ENCODE measurements at regions not wholly inside any gene's neighbourhood (a gene's known extent, or its start where the extent isn't known, plus 50 kb on each side); places are given as distances from the start of the nearest gene placed in this dataset.
"Not testable (repeated sequence)": the region's sequence is repeated elsewhere in the genome, so short reads cannot be mapped to it uniquely, and the experiment has no call there.

DNA sequence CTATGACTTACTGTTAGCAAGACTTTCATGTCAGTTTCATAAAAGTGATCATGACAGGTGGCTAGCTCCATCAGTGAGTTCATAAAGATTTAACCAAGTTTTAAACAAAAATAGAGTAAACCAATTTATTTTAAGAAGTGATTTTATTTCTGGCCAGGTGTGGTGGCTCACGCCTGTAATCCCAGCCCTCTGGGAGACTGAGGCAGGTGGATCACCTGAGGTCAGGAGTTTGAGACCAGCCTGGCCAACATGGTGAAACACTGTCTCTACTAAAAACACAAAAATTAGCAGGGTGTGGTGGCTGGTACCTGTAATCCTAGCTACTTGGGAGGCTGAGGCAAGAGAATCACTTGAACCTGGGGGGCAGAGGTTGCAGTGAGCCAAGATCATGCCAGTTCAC is 111.4 kb upstream of the MAP2 start:
- DNase-seq: not testable (repeated sequence)

DNA sequence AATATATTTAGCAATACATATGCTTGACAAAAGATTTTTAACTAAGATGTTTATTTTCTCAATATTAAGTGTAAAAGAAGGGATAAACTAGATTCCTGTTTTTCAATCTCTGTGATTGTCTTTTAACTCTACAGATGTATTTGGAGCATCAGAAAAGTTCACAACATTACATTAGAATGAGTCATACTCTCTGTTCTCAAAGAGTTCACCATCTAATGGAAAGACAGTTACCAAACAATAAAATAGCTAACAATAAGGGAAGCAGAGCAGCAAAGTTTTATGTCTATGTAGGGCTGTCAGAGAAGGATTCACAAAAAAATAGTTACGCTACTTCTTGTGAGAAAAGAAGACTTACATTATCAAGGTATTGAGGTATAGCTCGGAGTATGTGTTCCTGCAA is 109.2 kb upstream of the MAP2 start:
- no peak for DNase-seq

DNA sequence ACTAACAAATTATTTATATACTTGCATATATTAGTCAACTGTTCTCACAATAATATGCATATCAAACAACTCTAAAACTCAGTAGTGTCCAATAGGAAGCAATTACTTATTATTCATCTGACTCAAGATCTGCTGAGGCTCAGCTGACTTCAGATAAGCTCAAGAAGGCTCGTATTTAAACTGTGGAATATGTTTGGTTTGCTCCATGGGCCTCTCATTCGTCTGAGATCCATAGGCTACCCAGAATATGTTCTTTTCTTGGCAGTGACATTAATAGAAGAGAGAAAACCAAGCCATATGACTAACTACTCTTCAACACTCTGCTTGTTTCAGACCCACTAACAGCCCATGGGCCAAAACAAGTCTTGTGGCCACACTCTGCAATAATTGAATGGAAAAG is 107.7 kb upstream of the MAP2 start:
- no peak for DNase-seq

DNA sequence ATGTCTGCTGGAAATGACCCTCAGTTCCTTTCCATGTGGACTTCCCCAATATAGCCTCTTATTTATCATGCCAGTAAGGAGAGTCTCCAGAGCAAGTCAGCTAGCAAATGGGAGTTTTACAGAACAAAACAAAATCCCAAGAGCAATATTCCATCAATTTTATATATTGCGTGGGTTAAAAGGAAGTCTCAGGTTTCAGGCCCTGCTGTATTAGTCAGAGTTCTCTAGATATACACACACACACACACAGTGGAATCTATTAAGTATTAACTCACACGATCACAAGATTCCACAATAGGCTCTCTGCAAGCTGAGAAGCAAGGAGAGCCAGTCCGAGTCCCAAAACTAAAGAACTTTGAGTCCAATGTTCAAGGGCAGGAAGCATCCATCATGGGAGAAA is 102.8 kb upstream of the MAP2 start:
- DNase-seq: no peak

DNA sequence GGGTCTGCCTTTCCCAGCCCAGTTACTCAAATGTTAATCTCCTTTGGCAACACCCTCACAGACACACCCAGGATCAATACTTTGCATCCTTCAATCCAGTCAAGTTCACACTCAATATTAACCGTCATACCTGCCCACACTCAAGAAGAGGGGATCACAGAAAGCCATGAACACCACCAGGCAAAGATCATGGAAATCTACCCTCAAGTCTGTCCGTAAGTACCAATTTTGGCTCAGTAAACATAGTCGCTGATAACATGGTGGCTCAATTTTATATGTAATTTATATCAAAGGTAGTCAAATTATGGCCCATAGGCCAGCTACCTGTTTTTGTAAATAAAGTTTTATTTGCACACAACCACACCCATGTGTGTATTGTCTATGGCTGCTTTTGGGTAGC is 102.3 kb upstream of the MAP2 start:
- DNase-seq: no peak

DNA sequence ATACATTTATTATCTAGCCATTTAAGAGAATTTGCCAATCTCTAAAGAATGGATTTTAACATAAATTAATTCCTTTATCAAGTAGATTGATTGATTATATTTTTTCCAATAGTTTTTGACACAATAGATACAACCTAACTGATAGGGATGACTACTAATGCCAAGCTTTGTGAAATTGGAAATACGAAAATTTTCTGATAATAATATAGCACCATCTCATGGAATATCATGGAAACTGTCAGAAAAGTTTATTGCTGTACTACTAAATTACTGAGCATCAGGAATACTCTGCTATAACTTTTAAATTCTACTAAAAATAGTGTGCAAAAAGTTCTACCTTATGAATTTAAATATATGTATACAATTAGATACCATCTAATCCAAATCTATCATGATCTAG is 101.8 kb upstream of the MAP2 start:
- DNase-seq: no peak

DNA sequence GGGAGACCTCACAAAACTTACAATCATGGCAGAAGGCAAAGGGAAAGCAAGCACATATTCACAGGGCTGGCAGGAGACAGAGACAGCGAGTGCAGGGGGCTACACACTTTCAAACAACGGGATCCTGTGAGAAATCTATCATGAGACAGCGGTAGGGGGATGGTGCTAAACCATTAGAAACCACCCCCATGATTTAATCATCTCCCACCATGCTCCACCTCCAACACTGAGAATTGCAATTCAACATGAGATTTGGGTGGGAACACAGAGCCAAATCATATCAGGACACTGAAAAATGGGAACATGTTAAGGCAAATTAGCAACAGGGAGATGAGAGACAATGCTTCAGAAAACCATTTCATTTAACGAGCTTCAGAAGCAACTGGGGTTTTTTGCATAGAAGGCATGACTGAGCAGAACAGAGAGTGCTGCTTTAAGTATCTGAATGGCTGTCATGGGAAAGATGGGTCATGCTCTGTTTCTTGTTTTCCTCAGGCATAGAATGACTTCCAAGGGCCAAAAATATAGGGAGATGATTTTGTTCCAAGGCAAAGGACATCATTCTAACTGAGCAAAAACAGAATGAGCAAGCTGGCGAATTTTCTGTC is 100.8 kb upstream of the MAP2 start:
- no peak for DNase-seq

DNA sequence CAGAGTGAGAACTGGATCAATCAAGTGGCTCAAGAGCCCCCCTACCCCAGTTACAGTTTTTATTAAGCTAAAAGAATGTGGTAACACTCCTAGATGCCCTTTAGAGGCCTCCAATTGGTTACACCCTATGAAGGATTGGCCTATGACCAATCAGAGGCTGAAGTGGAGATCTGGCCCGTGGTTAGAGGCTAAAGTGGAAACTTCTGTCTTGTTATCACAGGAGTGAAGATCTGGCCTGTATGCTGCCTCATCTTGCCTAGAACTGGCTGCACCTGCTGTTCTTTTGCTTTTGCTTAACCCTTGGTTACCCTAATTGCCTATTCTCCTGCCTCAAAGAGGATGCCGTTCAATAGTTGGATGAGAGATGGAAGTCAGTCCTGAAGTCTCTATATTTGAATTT is 100.1 kb upstream of the MAP2 start:
- DNase-seq: no peak

DNA sequence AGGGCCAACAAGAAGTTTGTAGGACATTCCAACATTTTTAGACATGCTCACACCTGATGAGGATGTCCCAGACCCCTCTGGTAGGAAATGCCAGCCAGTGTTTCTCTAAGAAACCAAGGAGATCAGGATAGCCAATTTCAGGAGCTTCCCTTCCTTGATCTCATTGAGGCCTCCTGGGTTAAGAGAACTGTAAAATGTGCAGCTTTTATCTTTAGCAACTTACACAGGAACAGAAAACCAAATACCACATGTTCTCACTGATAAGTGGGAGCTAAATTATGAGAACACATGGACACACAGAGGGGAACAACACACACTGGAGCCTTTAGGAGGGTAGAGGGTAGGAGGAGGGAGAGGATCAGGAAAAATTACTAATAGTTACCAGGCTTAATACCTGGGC is 99.6 kb upstream of the MAP2 start:
- DNase-seq: no peak

DNA sequence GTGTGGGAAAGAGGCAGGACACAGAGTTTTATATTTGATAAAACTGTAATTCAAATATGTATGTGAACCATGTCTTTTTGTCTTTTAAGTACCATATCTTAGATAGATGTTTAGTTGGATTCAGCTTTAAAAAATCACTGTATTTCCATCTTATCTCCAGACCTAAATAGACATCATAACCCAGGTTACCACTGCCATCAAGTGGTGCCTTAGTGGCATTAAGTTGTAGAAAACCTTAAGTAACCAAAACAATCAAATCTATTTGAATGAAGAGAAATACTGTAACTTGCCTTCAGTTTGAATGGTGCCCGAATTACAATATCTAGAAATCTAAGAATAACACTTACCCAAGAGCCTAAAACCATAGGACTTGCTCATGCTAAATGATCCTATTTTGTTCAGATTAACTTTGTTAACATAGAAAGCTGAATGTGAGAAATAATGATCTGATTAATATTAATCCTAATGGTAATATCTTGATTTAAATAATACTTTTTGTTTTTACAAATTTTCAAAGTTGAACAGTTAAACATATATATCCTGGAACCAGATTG is 92.5 kb upstream of the MAP2 start:
- DNase-seq: peak; percentile 45

DNA sequence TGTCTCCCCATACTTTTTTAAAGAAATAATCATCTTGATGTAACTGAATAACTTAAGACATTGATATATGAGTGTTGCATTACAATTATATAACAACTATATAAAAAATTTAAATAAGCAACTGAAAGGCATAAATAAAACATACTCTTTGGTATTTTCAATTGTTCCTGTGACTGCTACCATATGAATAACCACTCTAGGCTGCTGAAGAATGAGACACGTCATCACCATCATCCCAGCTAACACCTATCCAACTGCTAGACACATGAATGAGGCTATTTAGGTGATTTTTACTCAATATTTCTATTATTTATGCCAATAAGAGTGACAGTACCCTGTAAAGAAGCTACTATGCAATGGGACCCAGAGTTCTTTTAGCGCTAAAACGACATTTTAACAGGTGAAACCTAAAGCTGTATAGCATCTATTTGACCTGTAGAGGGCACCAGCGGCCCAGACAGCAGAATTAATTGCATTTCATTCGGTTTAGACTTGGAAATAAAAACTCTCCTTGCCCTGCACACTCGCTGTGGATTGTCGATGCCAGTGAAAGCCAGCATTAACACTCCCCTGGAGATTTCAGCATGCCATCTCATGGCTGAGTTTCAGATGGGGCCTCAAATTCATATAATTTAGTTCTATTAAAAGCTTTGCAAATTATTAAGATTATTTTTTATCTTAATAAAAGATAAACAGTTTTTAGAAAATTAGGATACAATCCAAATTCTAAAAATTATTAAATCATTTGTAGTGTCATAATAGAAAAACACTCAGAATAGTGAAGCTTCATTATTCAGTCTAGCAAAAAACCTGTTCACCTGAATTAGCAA is 89.4 kb upstream of the MAP2 start:
- peak; percentile 47 for DNase-seq

DNA sequence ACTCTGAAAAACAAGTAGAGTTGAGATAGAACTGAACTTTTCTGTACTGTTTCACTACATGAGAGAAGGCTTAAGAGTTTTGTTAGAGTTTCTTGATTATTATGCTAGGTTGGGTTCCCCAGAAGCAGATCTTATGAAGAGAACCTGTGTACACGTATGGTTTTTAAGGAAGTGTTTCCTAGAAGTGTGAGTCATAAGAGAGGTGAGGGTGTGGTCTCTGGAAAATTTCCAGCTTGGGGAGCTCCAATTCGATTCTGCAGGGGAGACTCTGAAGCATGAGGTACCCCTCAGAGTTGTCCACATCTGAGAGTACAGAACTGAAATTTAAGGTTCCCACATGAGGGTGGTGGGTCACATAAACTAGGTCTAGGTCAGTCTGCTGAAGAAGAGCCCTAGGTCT is 83.3 kb upstream of the MAP2 start:
- no peak for DNase-seq

DNA sequence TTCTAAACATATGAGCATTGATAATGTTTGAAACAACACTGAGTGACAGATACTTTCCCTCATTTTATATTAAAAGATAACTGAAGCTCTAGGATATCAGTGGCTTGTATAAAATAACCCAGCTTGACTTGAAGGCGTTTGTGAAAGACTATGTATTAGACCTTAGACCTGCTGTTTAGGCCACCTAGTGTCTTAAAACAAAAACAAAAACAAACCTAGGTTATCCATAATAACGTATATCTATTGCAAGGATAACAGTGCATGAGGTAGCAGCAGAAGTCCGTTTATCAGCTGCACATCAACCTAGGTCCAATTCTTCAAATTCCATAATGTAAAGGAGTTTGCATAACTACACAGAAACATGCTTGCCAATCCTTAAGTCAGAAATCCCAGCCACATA is 79.5 kb upstream of the MAP2 start:
- DNase-seq: no peak

DNA sequence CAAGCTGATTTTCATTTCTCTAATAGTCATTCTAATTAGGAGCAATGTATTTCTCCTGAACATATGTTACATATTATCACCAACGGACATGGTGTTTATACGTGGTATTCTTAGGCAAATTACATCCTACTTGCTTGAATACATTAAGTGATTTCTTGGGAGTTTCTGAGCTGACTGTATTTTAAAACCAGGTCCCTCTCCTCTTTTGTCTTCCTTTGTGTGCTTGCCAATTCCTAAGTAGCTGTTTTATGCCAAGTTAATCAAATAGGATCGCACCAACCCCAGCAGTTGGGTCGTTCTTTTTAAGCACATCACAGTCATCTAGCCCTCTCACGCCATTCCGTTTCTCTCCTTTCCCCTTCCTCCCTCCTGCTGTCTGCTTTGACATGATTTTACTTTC is 75.4 kb upstream of the MAP2 start:
- DNase-seq: no peak

DNA sequence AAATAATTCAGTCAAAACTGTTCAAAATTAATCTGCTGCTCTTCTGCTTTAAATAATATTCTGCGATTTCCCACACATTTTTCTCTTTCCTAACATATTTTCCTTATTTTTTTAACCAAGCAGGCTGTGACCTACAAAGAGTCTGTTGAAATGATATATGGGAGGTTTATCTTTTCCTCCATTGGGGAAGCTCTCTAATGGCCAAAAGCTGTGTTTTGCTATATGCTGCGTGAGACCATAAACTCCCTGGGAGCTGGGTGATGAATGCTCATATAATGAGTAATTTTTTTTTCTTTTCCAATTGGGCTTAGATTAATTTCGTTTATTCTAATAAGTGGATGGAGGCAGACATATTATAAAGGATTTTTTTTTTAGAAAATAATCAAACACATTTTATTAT is 72.2 kb upstream of the MAP2 start:
- no peak for DNase-seq

DNA sequence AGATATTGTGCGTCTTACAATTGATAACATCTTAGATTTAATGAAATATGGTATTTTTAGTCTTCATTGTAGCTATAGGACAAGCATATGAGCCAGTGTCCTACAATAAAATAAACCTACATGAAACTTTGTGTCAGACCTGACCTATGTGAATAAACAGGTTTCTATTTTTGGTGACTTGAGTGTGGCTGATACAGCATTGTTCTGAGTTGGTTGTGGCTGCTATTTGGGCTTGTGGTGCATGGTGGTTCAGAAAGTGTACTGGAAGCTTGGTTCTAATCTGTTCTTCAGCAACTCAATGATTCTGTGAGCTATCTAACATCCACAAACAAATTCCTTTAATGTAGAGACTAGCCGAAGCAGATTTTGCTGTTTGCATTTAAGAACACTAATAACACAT is 64.9 kb upstream of the MAP2 start:
- DNase-seq: no peak

DNA sequence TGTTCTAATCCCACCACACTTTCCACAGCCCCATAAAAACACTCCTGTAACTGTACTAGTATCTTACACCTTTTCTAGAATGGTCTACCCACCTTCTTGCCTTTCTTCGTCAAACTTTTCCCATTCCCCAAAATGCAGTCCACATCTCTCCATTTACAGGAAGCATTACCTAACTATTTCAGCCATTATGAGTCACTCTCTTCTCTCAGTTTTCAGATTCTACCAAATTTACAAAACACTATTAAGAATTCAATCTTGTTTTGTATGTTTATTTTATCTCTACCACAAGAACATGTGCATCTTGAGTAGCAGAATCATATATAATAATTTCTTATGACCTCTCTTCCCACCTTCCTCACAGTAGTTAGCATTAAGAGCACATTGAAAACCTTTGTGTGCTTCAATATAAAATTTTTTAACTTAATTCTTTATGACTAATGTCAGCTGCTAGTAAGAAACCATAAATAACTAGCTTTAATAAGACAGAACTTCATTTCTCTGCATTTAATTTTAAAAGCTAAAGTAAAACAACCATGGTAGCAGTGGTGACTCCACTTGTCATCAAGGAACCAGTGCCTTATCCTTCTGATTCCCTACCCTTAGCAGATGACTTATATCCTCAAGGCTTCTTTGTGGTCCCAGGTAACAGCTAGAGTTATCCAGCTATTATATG is 56.6 kb upstream of the MAP2 start:
- no peak for DNase-seq

DNA sequence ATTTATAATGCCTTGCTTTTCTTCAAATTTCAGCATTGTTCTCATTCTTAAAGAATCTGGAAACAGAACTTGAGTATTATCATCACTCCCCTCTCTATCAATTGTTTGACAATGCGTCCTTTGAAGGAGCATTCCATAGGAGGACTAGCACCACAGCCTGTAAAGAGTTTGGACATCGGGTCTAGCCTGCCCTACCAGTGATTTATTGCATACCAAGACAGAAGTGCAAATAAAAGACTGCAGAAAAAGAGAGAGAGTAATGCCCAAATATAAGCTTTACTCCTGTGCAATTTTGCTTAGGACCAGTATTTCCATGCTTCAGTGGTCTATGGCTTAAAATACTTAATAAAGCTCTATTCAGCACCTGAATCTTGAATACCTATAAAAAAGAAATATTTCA is 55.4 kb upstream of the MAP2 start:
- no peak for DNase-seq

DNA sequence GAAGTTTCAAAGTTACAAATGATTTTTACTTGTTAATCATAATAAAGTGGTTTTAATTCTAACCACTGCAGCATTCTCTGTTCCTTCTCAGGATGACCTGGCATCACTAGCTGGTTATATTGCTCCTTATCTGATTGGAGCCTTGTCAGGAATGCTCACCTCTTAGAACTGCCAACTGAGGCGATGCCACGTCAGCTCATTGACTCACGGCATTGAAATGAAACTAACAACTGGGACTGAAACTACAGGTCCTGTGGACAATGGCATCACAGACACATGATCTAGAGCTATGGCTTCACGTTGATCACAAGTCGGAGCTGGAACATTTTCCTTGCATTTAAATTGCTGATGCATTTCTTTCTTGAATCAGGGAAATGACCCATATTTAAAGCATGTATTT is 54.9 kb upstream of the MAP2 start:
- DNase-seq: peak; percentile 24

DNA sequence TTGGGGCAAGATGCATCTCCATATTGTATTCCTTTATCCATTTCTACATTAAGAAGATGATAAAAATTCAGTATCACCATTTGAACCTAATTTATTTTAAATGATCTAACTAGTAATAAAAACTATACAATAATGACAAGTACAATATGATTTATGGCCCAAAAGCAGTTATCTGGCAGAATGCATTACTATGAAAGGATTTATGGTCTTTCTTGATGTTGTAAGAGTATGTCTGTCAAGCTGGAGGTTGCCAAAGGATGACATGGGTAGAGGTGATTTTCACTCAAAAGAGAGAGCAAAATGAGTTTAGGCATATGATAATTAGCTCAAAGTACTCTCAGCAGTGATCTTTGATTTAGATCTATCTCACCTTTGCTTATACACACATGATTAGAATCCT is 54.2 kb upstream of the MAP2 start:
- DNase-seq: no peak

DNA sequence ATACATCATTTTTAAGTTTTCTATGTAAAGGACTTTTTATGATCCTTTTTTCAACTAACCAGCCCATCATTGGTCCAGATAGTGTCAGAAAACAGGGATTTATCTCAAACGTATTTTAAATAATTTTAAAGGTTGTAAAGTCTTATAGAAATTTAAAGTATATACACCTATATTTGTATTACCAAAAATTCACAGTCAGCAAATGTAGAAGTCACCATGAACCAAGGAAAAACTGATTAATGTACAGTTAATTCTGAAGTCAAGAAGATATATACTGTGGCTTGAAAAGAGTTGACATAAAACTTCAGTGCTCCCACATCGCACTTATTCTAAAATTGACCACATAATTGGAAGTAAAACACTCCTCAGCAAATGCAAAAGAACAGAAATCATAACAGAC is 52.4 kb upstream of the MAP2 start:
- DNase-seq: no peak
